Loucy (cell line): ENCODE measurements at regions not wholly inside any gene's neighbourhood (a gene's known extent, or its start where the extent isn't known, plus 50 kb on each side); places are given as distances from the start of the nearest gene placed in this dataset.

Experiments used
- H2AFZ ChIP-seq: fragments of 200-600 bp; sonication (generic); 2 replicates; pipeline ENCODE4 v1.6.0; 2016; ENCODE audit warnings: antibody characterized with exemption, mild to moderate bottlenecking, low read length, moderate library complexity
- H3F3A ChIP-seq: fragments of 200-600 bp; 2 replicates; pipeline ENCODE4 v1.6.0; 2016; ENCODE audit warnings: antibody characterized with exemption, low read depth, mild to moderate bottlenecking
- H3K27me3 ChIP-seq: fragments of 200-600 bp; sonication (generic); 2 replicates; pipeline ENCODE4 v1.6.1; 2014; ENCODE audit warnings: low read length, mild to moderate bottlenecking; ENCODE audit not compliant: insufficient read depth, poor library complexity, severe bottlenecking
- H3K36me3 ChIP-seq: fragments of 200-600 bp; sonication (generic); 2 replicates; pipeline ENCODE4 v1.6.1; 2016; ENCODE audit warnings: low read length; ENCODE audit not compliant: insufficient read depth
- H3K4me1 ChIP-seq: fragments of 200-600 bp; sonication (generic); 2 replicates; pipeline ENCODE4 v1.5.1; 2014; ENCODE audit warnings: low read length, mild to moderate bottlenecking; ENCODE audit not compliant: insufficient read depth, poor library complexity, severe bottlenecking
- H3K4me2 ChIP-seq: fragments of 200-600 bp; sonication (generic); 2 replicates; pipeline ENCODE4 v1.6.0; 2014; ENCODE audit warnings: antibody characterized with exemption, low read length, low read depth, mild to moderate bottlenecking; ENCODE audit not compliant: poor library complexity, severe bottlenecking
- H3K4me3 ChIP-seq: fragments of 200-600 bp; sonication (generic); 2 replicates; pipeline ENCODE4 v1.5.1; 2014; ENCODE audit warnings: low read length, mild to moderate bottlenecking, mixed read lengths; ENCODE audit not compliant: poor library complexity, severe bottlenecking
- H3K79me2 ChIP-seq: fragments of 200-600 bp; sonication (generic); 2 replicates; pipeline ENCODE4 v1.6.1; 2014; ENCODE audit warnings: low read length; ENCODE audit not compliant: insufficient read depth
- H3K9ac ChIP-seq: fragments of 200-600 bp; sonication (generic); 2 replicates; pipeline ENCODE4 v1.6.0; 2014; ENCODE audit warnings: mild to moderate bottlenecking, low read depth, low read length, moderate library complexity; ENCODE audit not compliant: poor library complexity, severe bottlenecking
- H3K9me2 ChIP-seq: fragments of 200-600 bp; sonication (generic); replicated peaks from 2 replicates; pipeline ENCODE4 v1.6.1; 2016; ENCODE audit warnings: low read depth, low read length, mixed read lengths
- H3K9me3 ChIP-seq: fragments of 200-600 bp; sonication (generic); 2 replicates; pipeline ENCODE4 v1.6.1; 2014; ENCODE audit warnings: mild to moderate bottlenecking, antibody characterized with exemption, low read length, low read depth; ENCODE audit not compliant: insufficient read depth
- H4K20me1 ChIP-seq: fragments of 200-600 bp; sonication (generic); 2 replicates; pipeline ENCODE4 v1.6.0; 2014; ENCODE audit warnings: antibody characterized with exemption, low read length, mild to moderate bottlenecking; ENCODE audit not compliant: insufficient read depth, poor library complexity, severe bottlenecking
- EZH2phosphoT487 ChIP-seq: fragments of 200-600 bp; IDR thresholded peaks from 2 replicates; pipeline ENCODE4 v1.6.1; 2018; ENCODE audit warnings: antibody characterized with exemption, mild to moderate bottlenecking, moderate library complexity, borderline replicate concordance
- TF ChIP-seq, protein P1 (sequence below): fragments of 200-600 bp; sonication (generic); conservative IDR thresholded peaks from 2 replicates; pipeline ENCODE4 v1.5.1; 2014; ENCODE audit warnings: mild to moderate bottlenecking, antibody characterized with exemption, low read length

DNA sequence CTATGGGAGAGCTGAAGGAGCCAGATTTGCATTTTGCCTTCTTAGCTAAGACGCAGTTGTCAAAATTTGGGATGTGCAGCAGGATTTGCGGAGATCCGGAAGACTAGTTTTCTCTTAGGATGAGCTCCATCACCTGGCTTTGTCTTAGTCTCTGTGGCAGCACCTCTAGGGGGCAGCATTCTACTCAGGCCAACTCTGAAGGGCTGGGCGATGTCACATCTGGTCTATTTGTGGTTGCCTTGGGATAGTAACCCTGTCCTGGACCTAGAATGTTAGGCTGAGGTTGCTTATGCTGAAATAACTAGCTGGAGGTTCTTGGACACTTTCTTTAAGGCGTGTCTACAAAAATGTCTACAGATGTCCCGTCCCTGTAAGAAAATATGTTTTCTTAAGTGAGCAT is 116.2 kb downstream of the FAT3 start:
- no peak overlapping the region for H3K4me2 ChIP-seq

GRCh38 chr11:92342034-92342720 is 117.6 kb downstream of the FAT3 start:
- Histone ChIP-seq H3K4me2 (no peak overlapping the region), H3K4me1 (no peaks in the 10 kb centered on the region), H3K27me3 (no peaks in the 10 kb centered on the region), H2AFZ (no peak overlapping the region), H3K9me3 (no peaks in the 10 kb centered on the region), H3K79me2 (no peaks in the 10 kb centered on the region), H3K4me3 (no peak overlapping the region), H3K9me2 (no peaks in the 10 kb centered on the region), H3K9ac (no peak overlapping the region), H4K20me1 (no peaks in the 10 kb centered on the region), H3F3A (no peaks in the 10 kb centered on the region), H3K36me3 (no peaks in the 10 kb centered on the region)
- TF ChIP-seq EZH2phosphoT487 = no peak
- TF ChIP-seq, protein P1, sequence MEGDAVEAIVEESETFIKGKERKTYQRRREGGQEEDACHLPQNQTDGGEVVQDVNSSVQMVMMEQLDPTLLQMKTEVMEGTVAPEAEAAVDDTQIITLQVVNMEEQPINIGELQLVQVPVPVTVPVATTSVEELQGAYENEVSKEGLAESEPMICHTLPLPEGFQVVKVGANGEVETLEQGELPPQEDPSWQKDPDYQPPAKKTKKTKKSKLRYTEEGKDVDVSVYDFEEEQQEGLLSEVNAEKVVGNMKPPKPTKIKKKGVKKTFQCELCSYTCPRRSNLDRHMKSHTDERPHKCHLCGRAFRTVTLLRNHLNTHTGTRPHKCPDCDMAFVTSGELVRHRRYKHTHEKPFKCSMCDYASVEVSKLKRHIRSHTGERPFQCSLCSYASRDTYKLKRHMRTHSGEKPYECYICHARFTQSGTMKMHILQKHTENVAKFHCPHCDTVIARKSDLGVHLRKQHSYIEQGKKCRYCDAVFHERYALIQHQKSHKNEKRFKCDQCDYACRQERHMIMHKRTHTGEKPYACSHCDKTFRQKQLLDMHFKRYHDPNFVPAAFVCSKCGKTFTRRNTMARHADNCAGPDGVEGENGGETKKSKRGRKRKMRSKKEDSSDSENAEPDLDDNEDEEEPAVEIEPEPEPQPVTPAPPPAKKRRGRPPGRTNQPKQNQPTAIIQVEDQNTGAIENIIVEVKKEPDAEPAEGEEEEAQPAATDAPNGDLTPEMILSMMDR = no peak

More for the DNA sequence above, 116.2 kb downstream of the FAT3 start:
- TF ChIP-seq EZH2phosphoT487 = no peak
- TF ChIP-seq, protein P1 = peak; percentile 76
- H3K4me3 ChIP-seq = no peak overlapping the region
- H3F3A ChIP-seq = no peaks in the 10 kb centered on the region
- no peaks in the 10 kb centered on the region for H3K79me2 ChIP-seq
- no peaks in the 10 kb centered on the region for H4K20me1 ChIP-seq
- H3K9ac ChIP-seq = no peak overlapping the region
- no peaks in the 10 kb centered on the region for H3K4me1 ChIP-seq
- no peak overlapping the region for H2AFZ ChIP-seq
- H3K9me2 ChIP-seq = no peaks in the 10 kb centered on the region
- H3K36me3 ChIP-seq = no peaks in the 10 kb centered on the region
- H3K27me3 ChIP-seq = no peaks in the 10 kb centered on the region
- no peaks in the 10 kb centered on the region for H3K9me3 ChIP-seq

DNA sequence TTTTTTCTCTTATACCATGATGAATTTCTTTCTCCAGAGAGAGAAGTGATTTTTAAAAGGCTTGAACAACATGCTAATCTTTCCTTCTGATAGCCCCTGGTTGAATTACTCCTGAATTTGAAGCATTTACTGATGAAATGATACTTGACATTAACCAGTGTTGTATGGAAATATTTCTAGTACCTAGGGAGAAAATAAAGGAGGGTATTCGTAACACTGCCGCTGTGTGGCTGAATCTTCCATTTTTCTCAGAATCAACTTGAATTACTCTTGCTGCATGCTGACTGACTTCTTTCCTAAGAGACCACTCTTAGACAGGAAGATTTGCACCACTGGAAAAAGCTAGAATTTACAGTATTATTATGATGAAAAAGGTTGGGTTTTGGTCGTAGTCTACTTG is 118.3 kb downstream of the FAT3 start:
- no peaks in the 10 kb centered on the region for H3K9me3 ChIP-seq
- no peaks in the 10 kb centered on the region for H4K20me1 ChIP-seq
- H2AFZ ChIP-seq = no peak overlapping the region
- TF ChIP-seq, protein P1 = no peak
- TF ChIP-seq EZH2phosphoT487 = no peak
- no peaks in the 10 kb centered on the region for H3K36me3 ChIP-seq
- H3K27me3 ChIP-seq = no peaks in the 10 kb centered on the region
- no peak overlapping the region for H3K4me2 ChIP-seq
- no peaks in the 10 kb centered on the region for H3F3A ChIP-seq
- no peak overlapping the region for H3K9ac ChIP-seq
- no peaks in the 10 kb centered on the region for H3K4me1 ChIP-seq
- no peak overlapping the region for H3K4me3 ChIP-seq
- H3K9me2 ChIP-seq = no peaks in the 10 kb centered on the region
- H3K79me2 ChIP-seq = no peaks in the 10 kb centered on the region
